Left renal pelvis (tissue), 4 donors: ENCODE measurements at regions not wholly inside any gene's neighbourhood (a gene's known extent, or its start where the extent isn't known, plus 50 kb on each side); places are given as distances from the start of the nearest gene placed in this dataset.

ENCODE experiments used
- DNase-seq, 4 donors: peaks; one replicate each; pipeline ENCODE4 v3.0.0-alpha.2; 2013; ENCODE audit warnings: low read depth in 4 of 4, low spot score in 3 of 4

DNA sequence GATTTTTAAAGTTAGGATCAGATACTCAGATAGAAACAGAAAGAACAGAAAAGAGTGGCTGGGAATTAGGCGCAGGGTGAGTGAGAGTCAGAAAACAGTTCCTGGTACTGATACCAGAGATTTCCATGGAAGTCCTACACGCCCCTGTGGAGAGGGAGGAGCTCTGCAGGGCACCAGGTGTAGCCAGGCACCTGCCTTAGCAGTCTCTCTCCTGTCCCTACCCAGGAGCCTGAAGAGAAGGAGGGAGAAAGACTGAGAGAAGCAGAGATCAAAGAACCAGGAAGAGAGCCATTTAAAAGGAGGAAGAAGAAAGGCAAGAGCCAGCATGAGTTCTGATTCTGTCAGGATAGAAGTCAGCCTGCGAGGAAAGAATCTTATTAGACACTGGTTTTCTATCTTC lies 65.0 kb downstream of the CBLN1 start:
- DNase-seq, result no peak

DNA sequence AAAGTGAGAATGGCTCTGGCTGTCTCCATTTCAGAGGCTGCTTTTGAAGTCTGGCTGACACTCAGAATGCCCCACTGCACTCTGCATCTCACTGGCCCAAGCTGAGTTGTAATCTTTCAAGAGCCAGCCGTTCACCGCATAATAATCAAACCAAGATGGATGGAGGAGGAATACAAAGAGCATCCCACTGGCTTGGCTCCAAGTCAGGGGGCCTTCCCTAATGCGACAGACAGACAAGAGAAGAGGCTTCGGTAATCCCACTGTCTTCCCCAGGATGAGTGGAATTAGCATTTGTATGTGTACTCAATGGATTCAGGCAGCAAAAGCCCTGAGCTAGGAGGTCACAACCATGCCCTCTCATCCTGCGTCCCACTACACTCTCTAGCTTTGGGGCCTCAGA lies 68.0 kb downstream of the CBLN1 start:
- no peak for DNase-seq

GRCh38 chr16:49204191-49204590 lies 77.4 kb downstream of the CBLN1 start:
- DNase-seq, result no peak

DNA sequence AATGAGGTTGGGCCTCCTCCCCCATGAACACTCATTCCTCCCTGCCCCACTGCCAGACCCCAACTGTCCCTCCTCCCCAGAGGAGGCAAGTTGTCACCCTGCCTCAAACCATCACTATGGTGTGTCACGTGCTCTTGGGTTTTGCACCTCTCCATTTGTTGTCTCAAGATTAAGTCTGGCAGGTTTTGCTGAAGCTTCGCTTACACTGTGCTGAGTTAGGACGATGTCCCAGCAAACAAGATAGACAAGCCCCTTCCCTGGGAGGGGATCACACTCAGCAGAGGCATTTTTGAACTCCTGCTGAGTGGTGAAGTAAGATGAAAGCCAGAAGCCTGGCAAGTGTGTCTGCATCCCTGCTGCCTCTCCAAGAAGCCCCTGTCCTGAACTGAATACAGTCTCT lies 78.3 kb downstream of the CBLN1 start:
- DNase-seq, result no peak

- DNase-seq, result no peak
These were observed 80.5 kb downstream of the CBLN1 start for GRCh38 chr16:49201118-49201517.

GRCh38 chr16:49200223-49200820 lies 81.3 kb downstream of the CBLN1 start:
- no peak for DNase-seq

- no peak for DNase-seq
These were observed 86.4 kb downstream of the CBLN1 start for GRCh38 chr16:49195237-49195548.

DNA sequence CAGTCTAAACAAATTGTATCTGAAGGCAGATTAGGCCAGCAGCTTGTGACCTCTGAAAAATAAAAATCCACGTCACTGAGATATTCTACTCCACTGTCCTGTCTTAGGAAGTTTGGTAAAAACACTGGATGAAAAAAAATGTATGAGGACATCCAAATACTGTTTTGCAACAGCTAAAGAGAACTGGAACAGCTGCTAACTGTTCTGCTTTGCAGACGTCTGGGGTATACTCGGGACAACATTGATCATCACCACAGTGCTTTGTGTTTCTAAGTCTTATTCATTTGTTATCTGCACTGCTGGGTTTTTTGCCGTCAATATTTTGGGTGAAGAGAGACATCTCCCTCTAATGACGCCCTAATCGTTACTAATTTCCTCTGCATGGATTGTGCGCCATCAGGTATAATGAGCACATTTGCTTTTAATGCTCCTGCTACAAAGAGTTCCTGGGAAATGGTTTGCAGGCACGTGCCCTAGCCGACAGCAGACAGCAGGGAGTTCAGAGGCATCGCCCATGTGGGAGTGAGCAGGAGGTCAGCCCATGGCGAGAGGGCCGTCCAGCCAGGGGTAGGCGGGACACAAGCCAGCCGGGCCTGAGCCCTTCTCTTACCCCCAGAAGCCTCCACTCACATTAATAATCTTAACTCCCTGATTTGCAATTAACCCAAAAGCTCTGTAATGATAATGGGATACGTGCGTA lies 87.0 kb downstream of the CBLN1 start:
- no peak for DNase-seq

GRCh38 chr16:49193596-49193995 lies 88.0 kb downstream of the CBLN1 start:
- no peak for DNase-seq

GRCh38 chr16:49189286-49189685 lies 92.4 kb downstream of the CBLN1 start:
- DNase-seq, result no peak

DNA sequence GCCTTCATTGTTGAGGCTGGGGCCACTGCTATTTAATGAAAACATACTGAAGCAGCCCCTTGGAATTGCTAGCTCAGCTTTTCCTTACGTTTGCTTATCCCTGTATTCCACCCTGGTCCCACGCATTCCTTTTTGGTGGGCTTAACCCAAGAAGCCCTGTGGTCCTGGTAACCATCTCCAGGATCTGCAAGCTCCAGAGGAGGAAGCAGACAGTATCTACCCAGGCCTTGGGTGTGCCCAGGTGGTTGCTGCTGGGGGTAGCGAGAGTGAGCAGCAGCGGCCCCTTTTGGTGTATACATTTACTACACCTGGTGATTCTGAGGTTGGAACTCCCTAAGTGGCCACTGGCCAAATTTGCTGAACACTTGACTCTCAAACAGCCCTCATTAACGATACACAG lies 97.7 kb downstream of the CBLN1 start:
- DNase-seq, result no peak

DNA sequence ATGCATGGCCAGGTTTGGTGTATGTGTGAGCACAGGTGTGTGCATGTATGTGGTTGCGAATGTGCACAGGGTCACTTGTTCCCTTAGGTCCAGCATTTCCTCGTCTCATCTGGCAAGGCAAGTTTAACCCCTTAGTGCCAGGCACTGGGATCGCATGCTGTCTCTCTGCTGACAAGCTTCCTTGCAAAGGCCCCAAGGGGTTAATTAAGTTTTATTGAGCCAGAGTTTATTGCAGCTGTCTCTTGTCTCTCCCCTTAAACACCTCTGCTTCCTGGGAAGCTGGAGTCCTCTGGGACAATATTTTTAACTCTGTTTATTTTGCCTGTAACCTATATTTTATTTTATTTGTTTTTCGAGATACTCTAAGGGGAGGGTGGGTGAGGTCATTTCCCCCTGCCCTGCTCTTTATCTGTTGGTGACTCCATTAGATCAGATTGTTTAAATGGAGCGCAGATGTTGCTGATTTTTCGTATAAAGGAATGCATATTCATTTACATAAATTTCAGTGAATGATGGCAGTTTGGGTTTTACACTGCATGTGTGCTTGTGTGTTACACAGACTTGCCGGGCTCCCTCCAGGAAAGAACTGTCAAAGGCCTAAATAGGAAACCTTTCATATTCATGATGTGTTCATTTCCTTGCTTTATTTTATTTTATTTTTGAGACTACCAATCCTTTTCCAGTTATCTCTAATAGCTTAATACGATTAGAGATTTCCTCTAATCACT lies 99.7 kb downstream of the CBLN1 start:
- no peak for DNase-seq

GRCh38 chr16:49179714-49180330 lies 101.8 kb downstream of the CBLN1 start:
- DNase-seq, result no peak

DNA sequence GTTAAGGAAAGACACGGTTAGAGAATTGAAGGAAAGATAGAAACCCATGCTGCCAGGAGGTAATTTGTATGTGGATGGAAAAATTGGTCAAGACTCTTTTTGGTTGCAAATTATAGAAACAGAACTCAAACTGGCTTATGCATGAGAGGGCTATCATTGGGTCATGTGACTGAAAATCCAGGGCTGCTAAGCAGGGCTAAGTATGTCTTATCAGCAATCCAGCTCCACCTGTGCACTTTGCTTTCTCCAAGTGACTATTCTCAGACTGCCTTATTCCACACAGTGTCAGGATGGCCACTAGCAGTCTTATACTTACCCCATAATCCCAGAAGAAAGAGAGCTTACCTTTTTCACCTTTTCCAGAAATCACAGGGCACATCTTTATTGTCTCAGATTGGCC lies 113.5 kb downstream of the CBLN1 start:
- no peak for DNase-seq

- DNase-seq, result no peak
These were observed 116.6 kb downstream of the CBLN1 start for GRCh38 chr16:49165025-49165424.

DNA sequence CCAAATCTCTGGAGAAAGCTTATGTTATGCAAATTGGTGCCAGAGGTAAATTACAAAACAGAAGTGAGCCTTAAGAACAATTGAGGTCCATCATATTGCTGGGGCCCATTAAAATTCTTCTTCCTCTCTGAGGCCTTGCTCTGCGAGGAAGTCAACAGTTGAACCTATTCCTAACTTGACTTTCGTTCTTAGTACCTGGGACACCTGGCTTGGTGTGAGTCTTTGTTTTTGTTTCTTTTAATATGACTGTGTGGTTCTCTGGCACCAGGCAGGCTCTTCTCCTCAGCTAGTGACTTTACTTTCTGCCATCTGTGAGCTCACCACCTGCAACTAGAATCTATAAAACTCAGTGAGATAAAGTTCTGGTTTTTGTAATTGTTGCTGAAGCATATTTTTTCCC lies 120.4 kb downstream of the CBLN1 start:
- DNase-seq, result no peak

DNA sequence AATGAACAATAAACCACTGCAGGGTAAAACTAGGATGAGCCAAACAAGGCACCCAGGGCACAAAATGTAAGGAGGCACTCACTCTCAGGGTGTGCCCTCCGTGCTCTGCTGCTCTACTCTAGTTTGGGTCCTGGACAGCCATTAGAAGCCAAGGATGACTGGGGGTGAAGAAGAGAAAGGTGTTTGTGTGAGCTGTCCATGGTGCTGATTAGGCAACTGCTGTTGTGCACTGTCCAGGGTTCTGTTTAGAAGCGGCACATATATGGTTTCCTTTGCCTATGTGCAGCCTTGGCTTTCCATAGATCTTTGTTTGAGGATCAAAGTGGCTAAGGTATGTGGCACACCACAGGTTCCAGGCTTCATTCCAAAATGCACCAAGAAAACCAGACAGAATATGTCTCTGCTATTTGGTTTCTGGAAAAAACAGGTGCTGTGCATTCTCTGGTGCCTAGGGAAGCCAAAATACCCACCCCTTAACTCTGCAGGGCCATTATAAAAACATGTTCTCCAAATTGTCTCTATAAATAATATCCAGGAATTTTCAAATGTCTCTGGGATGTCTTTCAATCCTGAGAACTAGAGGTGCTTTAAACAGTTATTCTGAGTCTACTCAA lies 123.5 kb downstream of the CBLN1 start:
- peak; percentile 21 to 59 (median 42) for DNase-seq

- DNase-seq, result no peak
These were observed 131.3 kb downstream of the CBLN1 start for GRCh38 chr16:49150341-49150740.

DNA sequence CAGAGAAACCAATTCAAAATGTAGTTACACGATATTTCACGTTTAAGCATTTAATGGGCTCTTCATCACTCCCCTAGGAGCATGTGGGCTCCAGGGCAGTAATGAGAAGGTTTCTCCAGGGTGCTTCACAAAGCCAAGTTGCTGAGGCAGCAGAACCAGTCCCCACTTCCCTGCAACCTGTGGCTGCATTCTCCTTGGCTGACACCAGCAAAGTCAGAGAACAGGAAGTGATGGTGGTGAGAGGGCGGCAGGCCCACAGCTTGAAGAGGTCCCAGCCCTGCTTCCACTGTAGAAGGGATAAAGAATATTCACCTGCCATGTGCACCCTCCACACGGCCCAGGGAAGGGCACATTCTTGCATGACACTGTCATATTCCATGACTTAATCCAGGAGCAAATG lies 133.2 kb downstream of the CBLN1 start:
- DNase-seq, result no peak

GRCh38 chr16:49140618-49141017 lies 141.0 kb downstream of the CBLN1 start:
- DNase-seq, result no peak

GRCh38 chr16:49130397-49130796 lies 151.2 kb downstream of the CBLN1 start:
- DNase-seq, result no peak
